ENCODE measurements at regions not wholly inside any gene's neighbourhood (a gene's known extent, or its start where the extent isn't known, plus 50 kb on each side); places are given as distances from the start of the nearest gene placed in this dataset.

DNA sequence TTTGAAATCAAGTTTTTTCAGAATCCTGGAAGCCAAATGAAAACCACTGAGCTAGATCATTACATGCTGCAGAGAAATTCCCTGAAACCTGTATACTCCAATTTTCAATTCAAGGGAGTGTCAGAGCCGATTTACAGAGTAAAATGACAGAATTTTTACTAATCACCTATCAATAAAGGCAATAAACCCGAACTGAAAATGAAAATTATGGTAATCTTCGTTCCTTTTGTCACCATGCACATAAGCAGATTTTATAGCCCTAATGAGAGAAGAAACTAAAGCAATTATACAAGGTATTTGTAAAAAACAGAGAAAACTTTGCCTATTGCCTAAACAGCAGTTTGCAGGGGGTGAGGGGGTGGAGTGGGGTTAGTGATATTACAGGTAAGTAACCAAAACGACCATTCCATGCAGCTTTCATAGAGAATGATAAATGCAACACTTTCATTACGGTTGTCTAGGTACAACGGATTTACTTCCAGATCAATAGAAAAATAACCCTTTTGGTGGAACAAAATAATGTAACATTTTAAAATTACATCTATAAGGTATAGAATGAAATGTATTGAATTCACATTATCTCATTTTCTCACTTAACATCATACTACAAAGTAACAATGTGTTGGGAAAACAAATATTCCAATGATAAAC lies 115.2 kb upstream of the BEND6 start:
- TF ChIP-seq POLR2A (IDR thresholded peaks at IDR 0.05; ENCODE audit: borderline replicate concordance, extremely low read depth, insufficient read depth, insufficient read length), result no peak
- TF ChIP-seq ELF1 (IDR thresholded peaks at IDR 0.05; ENCODE audit: borderline replicate concordance, low read depth), result no peak
- TF ChIP-seq, protein P1, sequence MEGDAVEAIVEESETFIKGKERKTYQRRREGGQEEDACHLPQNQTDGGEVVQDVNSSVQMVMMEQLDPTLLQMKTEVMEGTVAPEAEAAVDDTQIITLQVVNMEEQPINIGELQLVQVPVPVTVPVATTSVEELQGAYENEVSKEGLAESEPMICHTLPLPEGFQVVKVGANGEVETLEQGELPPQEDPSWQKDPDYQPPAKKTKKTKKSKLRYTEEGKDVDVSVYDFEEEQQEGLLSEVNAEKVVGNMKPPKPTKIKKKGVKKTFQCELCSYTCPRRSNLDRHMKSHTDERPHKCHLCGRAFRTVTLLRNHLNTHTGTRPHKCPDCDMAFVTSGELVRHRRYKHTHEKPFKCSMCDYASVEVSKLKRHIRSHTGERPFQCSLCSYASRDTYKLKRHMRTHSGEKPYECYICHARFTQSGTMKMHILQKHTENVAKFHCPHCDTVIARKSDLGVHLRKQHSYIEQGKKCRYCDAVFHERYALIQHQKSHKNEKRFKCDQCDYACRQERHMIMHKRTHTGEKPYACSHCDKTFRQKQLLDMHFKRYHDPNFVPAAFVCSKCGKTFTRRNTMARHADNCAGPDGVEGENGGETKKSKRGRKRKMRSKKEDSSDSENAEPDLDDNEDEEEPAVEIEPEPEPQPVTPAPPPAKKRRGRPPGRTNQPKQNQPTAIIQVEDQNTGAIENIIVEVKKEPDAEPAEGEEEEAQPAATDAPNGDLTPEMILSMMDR (IDR thresholded peaks at IDR 0.05 in 2 of 3, conservative IDR thresholded peaks at IDR 0.05 in 1 of 3; ENCODE audit: borderline replicate concordance in 1 of 3, insufficient read depth in 1 of 3, low read depth in 2 of 3, low read length in 2 of 3), result no peak
- no peak for TF ChIP-seq EGR1 (IDR thresholded peaks at IDR 0.05; ENCODE audit: low read depth)
